ENCODE measurements at regions not wholly inside any gene's neighbourhood (a gene's known extent, or its start where the extent isn't known, plus 50 kb on each side); places are given as distances from the start of the nearest gene placed in this dataset.

- no peak overlapping the region for H3K4me3 ChIP-seq
- DNase-seq = peak; percentile 45
- 59 to 67% methylated on average over 5 to 6 of the region's 6 CpGs for WGBS, 2 donors
- no peak overlapping the region for H3K27ac ChIP-seq
- H3K9me3 ChIP-seq = no peaks in the 10 kb centered on the region
- intact Hi-C loops (cut with DNase I; ENCODE audit: low total_unique reads) = no loop called here
- no peaks in the 10 kb centered on the region for H3K36me3 ChIP-seq (ENCODE audit: low read depth, missing control alignments)
- peaks cover 10% of the 10 kb centered on the region for H3K4me1 ChIP-seq
- no peaks in the 10 kb centered on the region for H3K27me3 ChIP-seq
- TF ChIP-seq CTCF (IDR thresholded peaks at IDR 0.05) = no peak
- no peak for TF ChIP-seq POLR2A (IDR thresholded peaks at IDR 0.05)
Measured at GRCh38 chr10:71048971-71049615, 160.7 kb upstream of the PCBD1 start.

GRCh38 chr10:71049994-71050393 lies 161.6 kb upstream of the PCBD1 start:
- H3K36me3 ChIP-seq (ENCODE audit: low read depth, missing control alignments) = no peaks in the 10 kb centered on the region
- no peak for DNase-seq
- 89 to 91% methylated on average over 6 of the region's 6 CpGs for WGBS, 2 donors
- TF ChIP-seq POLR2A (IDR thresholded peaks at IDR 0.05) (no peak), CTCF (IDR thresholded peaks at IDR 0.05) (no peak)
- no peak overlapping the region for H3K4me3 ChIP-seq
- intact Hi-C loops (cut with DNase I; ENCODE audit: low total_unique reads) = no loop called here
- H3K9me3 ChIP-seq = no peaks in the 10 kb centered on the region
- peaks cover 10% of the 10 kb centered on the region for H3K4me1 ChIP-seq
- H3K27ac ChIP-seq = no peak overlapping the region
- H3K27me3 ChIP-seq = no peaks in the 10 kb centered on the region

- peaks cover 10% of the 10 kb centered on the region for H3K4me1 ChIP-seq
- no peak overlapping the region for H3K27ac ChIP-seq
- DNase-seq = peak; percentile 89
- intact Hi-C loops (cut with DNase I; ENCODE audit: low total_unique reads) = no loop called here
- 48 to 66% methylated on average over 6 to 9 of the region's 9 CpGs for WGBS, 2 donors
- no peaks in the 10 kb centered on the region for H3K27me3 ChIP-seq
- H3K9me3 ChIP-seq = no peaks in the 10 kb centered on the region
- H3K36me3 ChIP-seq (ENCODE audit: low read depth, missing control alignments) = no peaks in the 10 kb centered on the region
- TF ChIP-seq CTCF (IDR thresholded peaks at IDR 0.05) = no peak
- TF ChIP-seq POLR2A (IDR thresholded peaks at IDR 0.05) = no peak
- H3K4me3 ChIP-seq = no peak overlapping the region
Measured at GRCh38 chr10:71052076-71052660, 160.2 kb upstream of the UNC5B start.

GRCh38 chr10:71052708-71053107 lies 159.7 kb upstream of the UNC5B start:
- 85 to 89% methylated on average over 4 of the region's 4 CpGs for WGBS, 2 donors

More at GRCh38 chr10:71052708-71053107, 159.7 kb upstream of the UNC5B start:
- no peak overlapping the region for H3K4me3 ChIP-seq
- no peaks in the 10 kb centered on the region for H3K36me3 ChIP-seq (ENCODE audit: low read depth, missing control alignments)
- intact Hi-C loops (cut with DNase I; ENCODE audit: low total_unique reads) = no loop called here
- TF ChIP-seq POLR2A (IDR thresholded peaks at IDR 0.05) = no peak
- TF ChIP-seq CTCF (IDR thresholded peaks at IDR 0.05) = no peak
- no peak for DNase-seq
- H3K27ac ChIP-seq = no peak overlapping the region
- H3K4me1 ChIP-seq = peaks cover 10% of the 10 kb centered on the region
- no peaks in the 10 kb centered on the region for H3K27me3 ChIP-seq
- no peaks in the 10 kb centered on the region for H3K9me3 ChIP-seq

Data from testis (tissue), 2 donors.